ENCODE measurements at regions not wholly inside any gene's neighbourhood (a gene's known extent, or its start where the extent isn't known, plus 50 kb on each side); places are given as distances from the start of the nearest gene placed in this dataset.
A peak's percentile ranks its signal among the peaks of the same experiment; 100 is the strongest.
"Not testable (repeated sequence)": the region's sequence is repeated elsewhere in the genome, so short reads cannot be mapped to it uniquely, and the experiment has no call there.

- Histone ChIP-seq H3K4me2 (ENCODE audit: low read length, poor library complexity, severe bottlenecking) (no peak overlapping the region), H3K18ac (ENCODE audit: low read depth in 1 of 2, low read length in 2 of 2) (no peak overlapping the region), H3K4me3 (ENCODE audit: insufficient read depth in 1 of 2, low read depth in 1 of 2, low read length in 2 of 2) (no peak overlapping the region), H3K9ac (ENCODE audit: low read length) (no peak overlapping the region), H3K14ac (ENCODE audit: low read length in 2 of 2) (no peak overlapping the region), H3K79me1 (replicated peaks; ENCODE audit: low read length, poor library complexity, severe bottlenecking) (no peaks in the 10 kb centered on the region), H4K8ac (ENCODE audit: low read length) (no peak overlapping the region), H3K27ac (ENCODE audit: low read length, poor library complexity, severe bottlenecking) (no peak overlapping the region), H3K23ac (ENCODE audit: low read length in 2 of 2) (no peak overlapping the region), H4K91ac (ENCODE audit: low read length) (no peak overlapping the region), H3K4me1 (ENCODE audit: control insufficient read depth, insufficient read depth, low read depth, low read length) (no peaks in the 10 kb centered on the region), H3K4ac (ENCODE audit: low read depth in 1 of 2, low read length in 2 of 2) (no peak overlapping the region), H3K36me3 (ENCODE audit: control insufficient read depth in 1 of 2, insufficient read depth in 2 of 2, low read depth in 1 of 2, low read length in 2 of 2) (no peaks in the 10 kb centered on the region), H3K9me3 (ENCODE audit: control insufficient read depth, low read length) (no peaks in the 10 kb centered on the region), H2AK5ac (ENCODE audit: low read length, severe bottlenecking) (no peak overlapping the region), H2AFZ (ENCODE audit: low read depth, low read length) (no peak overlapping the region), H2BK5ac (ENCODE audit: low read depth, low read length, poor library complexity, severe bottlenecking) (no peak overlapping the region), H2BK120ac (ENCODE audit: low read depth, low read length) (no peak overlapping the region), H2BK12ac (ENCODE audit: low read length in 2 of 2) (no peak overlapping the region), H3K27me3 (ENCODE audit: control insufficient read depth in 1 of 2, insufficient read depth in 1 of 2, low read length in 2 of 2) (no peaks in the 10 kb centered on the region), H2BK15ac (ENCODE audit: low read depth, poor library complexity, severe bottlenecking) (no peak overlapping the region)
- no peak for DNase-seq
- 87% methylated on average over 3 of the region's 3 CpGs for WGBS
Observed at GRCh38 chr10:27330074-27330473, 89.5 kb upstream of the ACBD5 start.

GRCh38 chr10:27328946-27329345, 88.3 kb upstream of the ACBD5 start:
- H4K91ac ChIP-seq (ENCODE audit: low read length): no peak overlapping the region
- WGBS: 70% methylated on average over 1 of the region's 1 CpG
- no peak overlapping the region for H3K9ac ChIP-seq (ENCODE audit: low read length)

GRCh38 chr10:27326748-27327147, 86.2 kb upstream of the ACBD5 start:
- H2BK12ac ChIP-seq (ENCODE audit: low read length in 2 of 2); DNase-seq; H2AFZ ChIP-seq (ENCODE audit: low read depth, low read length); H3K9me3 ChIP-seq (ENCODE audit: control insufficient read depth, low read length); H3K14ac ChIP-seq (ENCODE audit: low read length in 2 of 2); H3K79me1 ChIP-seq (replicated peaks; ENCODE audit: low read length, poor library complexity, severe bottlenecking); H3K4me2 ChIP-seq (ENCODE audit: low read length, poor library complexity, severe bottlenecking); H3K9ac ChIP-seq (ENCODE audit: low read length); H2BK5ac ChIP-seq (ENCODE audit: low read depth, low read length, poor library complexity, severe bottlenecking); H2BK15ac ChIP-seq (ENCODE audit: low read depth, poor library complexity, severe bottlenecking); H4K8ac ChIP-seq (ENCODE audit: low read length); H4K91ac ChIP-seq (ENCODE audit: low read length); H3K36me3 ChIP-seq (ENCODE audit: control insufficient read depth in 1 of 2, insufficient read depth in 2 of 2, low read depth in 1 of 2, low read length in 2 of 2); H3K4me3 ChIP-seq (ENCODE audit: insufficient read depth in 1 of 2, low read depth in 1 of 2, low read length in 2 of 2); H3K18ac ChIP-seq (ENCODE audit: low read depth in 1 of 2, low read length in 2 of 2); H3K4me1 ChIP-seq (ENCODE audit: control insufficient read depth, insufficient read depth, low read depth, low read length); H3K23ac ChIP-seq (ENCODE audit: low read length in 2 of 2); H2BK120ac ChIP-seq (ENCODE audit: low read depth, low read length); H3K27me3 ChIP-seq (ENCODE audit: control insufficient read depth in 1 of 2, insufficient read depth in 1 of 2, low read length in 2 of 2); H3K4ac ChIP-seq (ENCODE audit: low read depth in 1 of 2, low read length in 2 of 2); H2AK5ac ChIP-seq (ENCODE audit: low read length, severe bottlenecking); H3K27ac ChIP-seq (ENCODE audit: low read length, poor library complexity, severe bottlenecking): not testable (repeated sequence)
- WGBS: no CpG with 5 or more reads among the region's 5 CpGs

More at GRCh38 chr10:27328946-27329345, 88.3 kb upstream of the ACBD5 start:
- H3K4me1 ChIP-seq (ENCODE audit: control insufficient read depth, insufficient read depth, low read depth, low read length): no peaks in the 10 kb centered on the region
- H3K36me3 ChIP-seq (ENCODE audit: control insufficient read depth in 1 of 2, insufficient read depth in 2 of 2, low read depth in 1 of 2, low read length in 2 of 2): no peaks in the 10 kb centered on the region
- no peak overlapping the region for H3K4me2 ChIP-seq (ENCODE audit: low read length, poor library complexity, severe bottlenecking)
- H2BK15ac ChIP-seq (ENCODE audit: low read depth, poor library complexity, severe bottlenecking): no peak overlapping the region
- no peak for DNase-seq
- no peaks in the 10 kb centered on the region for H3K9me3 ChIP-seq (ENCODE audit: control insufficient read depth, low read length)
- H3K27me3 ChIP-seq (ENCODE audit: control insufficient read depth in 1 of 2, insufficient read depth in 1 of 2, low read length in 2 of 2): no peaks in the 10 kb centered on the region
- no peak overlapping the region for H2AFZ ChIP-seq (ENCODE audit: low read depth, low read length)
- H3K4ac ChIP-seq (ENCODE audit: low read depth in 1 of 2, low read length in 2 of 2): no peak overlapping the region
- H2BK120ac ChIP-seq (ENCODE audit: low read depth, low read length): no peak overlapping the region
- H3K18ac ChIP-seq (ENCODE audit: low read depth in 1 of 2, low read length in 2 of 2): no peak overlapping the region
- H3K79me1 ChIP-seq (replicated peaks; ENCODE audit: low read length, poor library complexity, severe bottlenecking): no peaks in the 10 kb centered on the region
- H3K4me3 ChIP-seq (ENCODE audit: insufficient read depth in 1 of 2, low read depth in 1 of 2, low read length in 2 of 2): no peak overlapping the region
- H3K27ac ChIP-seq (ENCODE audit: low read length, poor library complexity, severe bottlenecking): no peak overlapping the region
- H2BK5ac ChIP-seq (ENCODE audit: low read depth, low read length, poor library complexity, severe bottlenecking): no peak overlapping the region
- H3K14ac ChIP-seq (ENCODE audit: low read length in 2 of 2): no peak overlapping the region
- no peak overlapping the region for H2AK5ac ChIP-seq (ENCODE audit: low read length, severe bottlenecking)
- H3K23ac ChIP-seq (ENCODE audit: low read length in 2 of 2): no peak overlapping the region
- no peak overlapping the region for H4K8ac ChIP-seq (ENCODE audit: low read length)
- H2BK12ac ChIP-seq (ENCODE audit: low read length in 2 of 2): no peak overlapping the region

- Histone ChIP-seq H3K23ac (ENCODE audit: low read length in 2 of 2) (no peak overlapping the region), H2BK15ac (ENCODE audit: low read depth, poor library complexity, severe bottlenecking) (no peak overlapping the region), H3K4me3 (ENCODE audit: insufficient read depth in 1 of 2, low read depth in 1 of 2, low read length in 2 of 2) (peak overlapping the region in 1 of 2 experiments; percentile 68), H2BK12ac (ENCODE audit: low read length in 2 of 2) (no peak overlapping the region), H2AFZ (ENCODE audit: low read depth, low read length) (no peak overlapping the region), H3K4me2 (ENCODE audit: low read length, poor library complexity, severe bottlenecking) (no peak overlapping the region), H2BK5ac (ENCODE audit: low read depth, low read length, poor library complexity, severe bottlenecking) (no peak overlapping the region), H3K9ac (ENCODE audit: low read length) (peak overlapping the region; percentile 72), H3K4me1 (ENCODE audit: control insufficient read depth, insufficient read depth, low read depth, low read length) (peaks cover 4% of the 10 kb centered on the region), H3K27ac (ENCODE audit: low read length, poor library complexity, severe bottlenecking) (no peak overlapping the region), H3K36me3 (ENCODE audit: control insufficient read depth in 1 of 2, insufficient read depth in 2 of 2, low read depth in 1 of 2, low read length in 2 of 2) (no peaks in the 10 kb centered on the region), H2AK5ac (ENCODE audit: low read length, severe bottlenecking) (no peak overlapping the region), H4K91ac (ENCODE audit: low read length) (no peak overlapping the region), H3K14ac (ENCODE audit: low read length in 2 of 2) (no peak overlapping the region), H3K79me1 (replicated peaks; ENCODE audit: low read length, poor library complexity, severe bottlenecking) (no peaks in the 10 kb centered on the region), H3K4ac (ENCODE audit: low read depth in 1 of 2, low read length in 2 of 2) (no peak overlapping the region), H3K27me3 (ENCODE audit: control insufficient read depth in 1 of 2, insufficient read depth in 1 of 2, low read length in 2 of 2) (no peaks in the 10 kb centered on the region), H4K8ac (ENCODE audit: low read length) (no peak overlapping the region), H3K9me3 (ENCODE audit: control insufficient read depth, low read length) (no peaks in the 10 kb centered on the region), H2BK120ac (ENCODE audit: low read depth, low read length) (no peak overlapping the region), H3K18ac (ENCODE audit: low read depth in 1 of 2, low read length in 2 of 2) (no peak overlapping the region)
- 71% methylated on average over 44 of the region's 44 CpGs for WGBS
- DNase-seq: peak; percentile 6
Observed at GRCh38 chr10:27319752-27320431, 79.3 kb upstream of the ACBD5 start.

All from mesenchymal stem cell (in vitro differentiated cells and primary cell).